GM12878 (cell line): ENCODE measurements at regions not wholly inside any gene's neighbourhood (a gene's known extent, or its start where the extent isn't known, plus 50 kb on each side); places are given as distances from the start of the nearest gene placed in this dataset.

Experiments
- ATAC-seq: fragments of 200-7000 bp; cut with Tn5 transposase; 3 replicates; pipeline ENCODE4 v1.9.1; 2020; ENCODE audit warnings: mild to moderate bottlenecking, moderate library complexity
- BruUV-seq: library from RNA; stranded (reverse); fragments of 400-500 nt; replicated peaks from 2 replicates; lab custom pipeline; 2021; lab: Mats Ljungman, UMichigan
- CTCF ChIA-PET: fragments of 300-600 bp; sonication (Branson Sonifier 250); formaldehyde crosslinking; extraction: SDS; loops from one replicate; lab custom pipeline; 2021; ENCODE audit warnings: inconsistent platforms; lab: Yijun Ruan, JAX
- POLR2A ChIA-PET: fragments of 350-600 bp; formaldehyde crosslinking; extraction: SDS; loops from one replicate; lab custom pipeline; 2021; ENCODE audit warnings: inconsistent platforms; lab: Charles Lee
- RAD21 ChIA-PET: fragments of 300-600 bp; sonication (Branson Sonifier 250); formaldehyde crosslinking; loops from one replicate; lab custom pipeline; 2023; ENCODE audit warnings: antibody characterized with exemption; ENCODE audit not compliant: unreplicated experiment; lab: Charles Lee
- SMC1A ChIA-PET: fragments of 300-600 bp; sonication (Branson Sonifier 250); formaldehyde crosslinking; loops from one replicate; lab custom pipeline; 2023; ENCODE audit not compliant: unreplicated experiment, uncharacterized antibody; lab: Charles Lee
- DNase-seq: peaks from one replicate; pipeline ENCODE4 v3.0.0-alpha.2; 2011; ENCODE audit warnings: low read depth, low spot score
- FAIRE-seq: peaks from 3 replicates; lab custom pipeline; 2011; peaks lifted over from hg19 to GRCh38; lab: Jason Lieb, UNC
- H2AFZ ChIP-seq: 2 replicates; pipeline ENCODE4 v1.6.0; 2011; ENCODE audit warnings: low read depth, low read length, control low read depth; ENCODE audit not compliant: control insufficient read depth
- H3K27ac ChIP-seq: 2 replicates; pipeline ENCODE4 v1.5.1; 2011; ENCODE audit warnings: control low read depth; ENCODE audit not compliant: control insufficient read depth, insufficient read depth
- H3K27me3 ChIP-seq, 2 experiments: replicated peaks in 1 of 2; 2 replicates each; pipeline versions ENCODE4 v1.6.0 to v1.6.1; 2011; ENCODE audit warnings: low read length in 1 of 2; ENCODE audit not compliant: control insufficient read depth in 2 of 2, insufficient read depth in 2 of 2
- H3K36me3 ChIP-seq, 2 experiments: 2 replicates each; pipeline ENCODE4 v1.5.1; 2011; ENCODE audit warnings: low read length in 1 of 2; ENCODE audit not compliant: control insufficient read depth in 2 of 2, insufficient read depth in 2 of 2
- H3K4me1 ChIP-seq: 2 replicates; pipeline ENCODE4 v1.6.1; 2011; ENCODE audit warnings: mild to moderate bottlenecking, low read length, moderate library complexity, mixed read lengths; ENCODE audit not compliant: control insufficient read depth, insufficient read depth
- H3K4me2 ChIP-seq: 2 replicates; pipeline ENCODE4 v1.6.0; 2011; ENCODE audit warnings: control low read depth; ENCODE audit not compliant: control insufficient read depth, insufficient read depth
- H3K4me3 ChIP-seq: fragments of 200-600 bp; sonication (generic); 2 replicates; pipeline ENCODE4 v1.5.1; 2016
- H3K79me2 ChIP-seq: 2 replicates; pipeline ENCODE4 v1.6.0; 2011; ENCODE audit warnings: low read length; ENCODE audit not compliant: control insufficient read depth, insufficient read depth
- H3K9ac ChIP-seq: 2 replicates; pipeline ENCODE4 v1.8.0; 2011; ENCODE audit warnings: low read length, control low read depth, mixed read lengths; ENCODE audit not compliant: control insufficient read depth, insufficient read depth
- H3K9me3 ChIP-seq: replicated peaks from 3 replicates; pipeline ENCODE4 v1.5.1; 2011; ENCODE audit warnings: mild to moderate bottlenecking, low read length; ENCODE audit not compliant: control insufficient read depth, insufficient read depth
- H4K20me1 ChIP-seq: 2 replicates; pipeline ENCODE4 v1.6.0; 2011; ENCODE audit not compliant: control insufficient read depth, insufficient read depth
- BACH1 ChIP-seq: fragments of 450-650 bp; IDR thresholded peaks from 2 replicates; pipeline ENCODE4 v1.6.1; 2017; ENCODE audit warnings: mild to moderate bottlenecking, borderline replicate concordance
- CBFB ChIP-seq: IDR thresholded peaks from 2 replicates; pipeline ENCODE4 v1.6.1; 2016; ENCODE audit warnings: antibody characterized with exemption, low read depth
- CUX1 ChIP-seq: IDR thresholded peaks from 2 replicates; pipeline ENCODE4 v1.6.1; 2012; ENCODE audit warnings: improper control_type of control experiment, low read depth, low read length; ENCODE audit not compliant: insufficient replicate concordance
- EED ChIP-seq: sonication (generic); IDR thresholded peaks from 2 replicates; pipeline ENCODE4 v1.6.1; 2016; ENCODE audit warnings: antibody characterized with exemption, low read depth
- GABPA ChIP-seq: IDR thresholded peaks from 2 replicates; pipeline ENCODE4 v1.6.1; 2014; ENCODE audit warnings: antibody characterized with exemption, low read depth, mild to moderate bottlenecking, inconsistent platforms
- NKRF ChIP-seq: fragments of 450-650 bp; conservative IDR thresholded peaks from 2 replicates; pipeline ENCODE4 v1.6.1; 2017; ENCODE audit warnings: mild to moderate bottlenecking, moderate library complexity
- SREBF1 ChIP-seq: IDR thresholded peaks from 2 replicates; pipeline ENCODE4 v1.6.1; 2012; ENCODE audit warnings: mild to moderate bottlenecking, low read length
- SRF ChIP-seq, 2 experiments: IDR thresholded peaks; 2 replicates each; pipeline ENCODE4 v1.6.1; 2011; ENCODE audit warnings: low read depth in 2 of 2, low read length in 2 of 2, mild to moderate bottlenecking in 1 of 2, moderate library complexity in 1 of 2
- STAT3 ChIP-seq: IDR thresholded peaks from 2 replicates; pipeline ENCODE4 v1.6.1; 2011; ENCODE audit warnings: low read depth, low read length, improper control_type of control experiment
- WGBS: methylation state at CpG from one replicate; pipeline ENCODE4 v1.1.6; 2016; ENCODE audit warnings: low lambda C conversion rate; ENCODE audit not compliant: insufficient replicate concordance, insufficient coverage; ENCODE audit errors: missing lambda C conversion rate; 5-methylcytosine and 5-hydroxymethylcytosine counted together
- in situ Hi-C: fragments of 300-500 bp; cut with MboI; formaldehyde crosslinking; loops from 9 replicates; pipeline ENCODE4 v1.14.3; 2018; ENCODE audit warnings: mixed read lengths
- intact Hi-C: fragments of 100-400 bp; cut with micrococcal nuclease; formaldehyde crosslinking; loops from one replicate; pipeline ENCODE4 v1.14.2; 2022; ENCODE audit not compliant: unreplicated experiment

- no peak for TF ChIP-seq NKRF
These were observed 653.9 kb upstream of the TBX3 start (continued) for GRCh38 chr12:115337693-115338543.

- POLR2A ChIA-PET: no interaction called here
These were observed 652.5 kb upstream of the TBX3 start for GRCh38 chr12:115336506-115336905.

More at GRCh38 chr12:115336506-115336905, 652.5 kb upstream of the TBX3 start:
- H2AFZ ChIP-seq: no peak overlapping the region
- H3K9me3 ChIP-seq: 0 out of 3 replicates have a peak, but pooled peaks cover 2% of the 10 kb centered on the region
- H3K27me3 ChIP-seq: no peaks in the 10 kb centered on the region
- DNase-seq (no peak), ATAC-seq (no peak), FAIRE-seq (no peak)
- intact Hi-C loops (no loop called here), in situ Hi-C loops (no loop called here)
- no peak overlapping the region for H3K4me3 ChIP-seq
- ChIA-PET SMC1A (interaction anchor here (1.0 kb wide), 1 partner anchor 62 kb away, joined by 3 read pairs; no protein-coding TSS in a partner anchor), CTCF (no interaction called here), RAD21 (no interaction called here)
- no peak overlapping the region for H3K4me2 ChIP-seq
- no TSS peak for BruUV-seq
- 67% methylated on average over 3 of the region's 3 CpGs for WGBS
- no peaks in the 10 kb centered on the region for H3K36me3 ChIP-seq
- H3K9ac ChIP-seq: no peak overlapping the region
- no peaks in the 10 kb centered on the region for H3K79me2 ChIP-seq
- peaks cover 8% of the 10 kb centered on the region for H3K4me1 ChIP-seq
- no peak for TF ChIP-seq SREBF1
- TF ChIP-seq BACH1: no peak
- no peak for TF ChIP-seq EED
- no peak for TF ChIP-seq CBFB
- no peak for TF ChIP-seq SRF (IDR thresholded peaks at IDR 0.05; ENCODE audit: low read depth in 2 of 2, low read length in 2 of 2)
- no peak for TF ChIP-seq STAT3
- no peak for TF ChIP-seq GABPA
- TF ChIP-seq CUX1: no peak
- H4K20me1 ChIP-seq: no peaks in the 10 kb centered on the region
- H3K27ac ChIP-seq: no peak overlapping the region
